GM12878 (cell line): ENCODE measurements at regions not wholly inside any gene's neighbourhood (a gene's known extent, or its start where the extent isn't known, plus 50 kb on each side); places are given as distances from the start of the nearest gene placed in this dataset.

Experiments used
- ATAC-seq: fragments of 200-7000 bp; cut with Tn5 transposase; 3 replicates; pipeline ENCODE4 v1.9.1; 2020; ENCODE audit warnings: mild to moderate bottlenecking, moderate library complexity
- BruUV-seq: library from RNA; stranded (reverse); fragments of 400-500 nt; replicated peaks from 2 replicates; lab custom pipeline; 2021; lab: Mats Ljungman, UMichigan
- CTCF ChIA-PET: fragments of 300-600 bp; sonication (Branson Sonifier 250); formaldehyde crosslinking; extraction: SDS; loops from one replicate; lab custom pipeline; 2021; ENCODE audit warnings: inconsistent platforms; lab: Yijun Ruan, JAX
- POLR2A ChIA-PET: fragments of 350-600 bp; formaldehyde crosslinking; extraction: SDS; loops from one replicate; lab custom pipeline; 2021; ENCODE audit warnings: inconsistent platforms; lab: Charles Lee
- RAD21 ChIA-PET: fragments of 300-600 bp; sonication (Branson Sonifier 250); formaldehyde crosslinking; loops from one replicate; lab custom pipeline; 2023; ENCODE audit warnings: antibody characterized with exemption; ENCODE audit not compliant: unreplicated experiment; lab: Charles Lee
- SMC1A ChIA-PET: fragments of 300-600 bp; sonication (Branson Sonifier 250); formaldehyde crosslinking; loops from one replicate; lab custom pipeline; 2023; ENCODE audit not compliant: unreplicated experiment, uncharacterized antibody; lab: Charles Lee
- DNase-seq: peaks from one replicate; pipeline ENCODE4 v3.0.0-alpha.2; 2011; ENCODE audit warnings: low read depth, low spot score
- FAIRE-seq: peaks from 3 replicates; lab custom pipeline; 2011; peaks lifted over from hg19 to GRCh38; lab: Jason Lieb, UNC
- H2AFZ ChIP-seq: 2 replicates; pipeline ENCODE4 v1.6.0; 2011; ENCODE audit warnings: low read depth, low read length, control low read depth; ENCODE audit not compliant: control insufficient read depth
- H3K27ac ChIP-seq: 2 replicates; pipeline ENCODE4 v1.5.1; 2011; ENCODE audit warnings: control low read depth; ENCODE audit not compliant: control insufficient read depth, insufficient read depth
- H3K27me3 ChIP-seq, 2 experiments: replicated peaks in 1 of 2; 2 replicates each; pipeline versions ENCODE4 v1.6.0 to v1.6.1; 2011; ENCODE audit warnings: low read length in 1 of 2; ENCODE audit not compliant: control insufficient read depth in 2 of 2, insufficient read depth in 2 of 2
- H3K36me3 ChIP-seq, 2 experiments: 2 replicates each; pipeline ENCODE4 v1.5.1; 2011; ENCODE audit warnings: low read length in 1 of 2; ENCODE audit not compliant: control insufficient read depth in 2 of 2, insufficient read depth in 2 of 2
- H3K4me1 ChIP-seq: 2 replicates; pipeline ENCODE4 v1.6.1; 2011; ENCODE audit warnings: mild to moderate bottlenecking, low read length, moderate library complexity, mixed read lengths; ENCODE audit not compliant: control insufficient read depth, insufficient read depth
- H3K4me2 ChIP-seq: 2 replicates; pipeline ENCODE4 v1.6.0; 2011; ENCODE audit warnings: control low read depth; ENCODE audit not compliant: control insufficient read depth, insufficient read depth
- H3K4me3 ChIP-seq: fragments of 200-600 bp; sonication (generic); 2 replicates; pipeline ENCODE4 v1.5.1; 2016
- H3K79me2 ChIP-seq: 2 replicates; pipeline ENCODE4 v1.6.0; 2011; ENCODE audit warnings: low read length; ENCODE audit not compliant: control insufficient read depth, insufficient read depth
- H3K9ac ChIP-seq: 2 replicates; pipeline ENCODE4 v1.8.0; 2011; ENCODE audit warnings: low read length, control low read depth, mixed read lengths; ENCODE audit not compliant: control insufficient read depth, insufficient read depth
- H3K9me3 ChIP-seq: replicated peaks from 3 replicates; pipeline ENCODE4 v1.5.1; 2011; ENCODE audit warnings: mild to moderate bottlenecking, low read length; ENCODE audit not compliant: control insufficient read depth, insufficient read depth
- H4K20me1 ChIP-seq: 2 replicates; pipeline ENCODE4 v1.6.0; 2011; ENCODE audit not compliant: control insufficient read depth, insufficient read depth
- CHD2 ChIP-seq: IDR thresholded peaks from 2 replicates; pipeline ENCODE4 v1.6.1; 2011; ENCODE audit warnings: low read depth, low read length, improper control_type of control experiment, borderline replicate concordance
- EED ChIP-seq: sonication (generic); IDR thresholded peaks from 2 replicates; pipeline ENCODE4 v1.6.1; 2016; ENCODE audit warnings: antibody characterized with exemption, low read depth
- IKZF1 ChIP-seq: fragments of 450-650 bp; conservative IDR thresholded peaks from 2 replicates; pipeline ENCODE4 v1.6.1; 2017; ENCODE audit warnings: antibody characterized with exemption, mild to moderate bottlenecking
- KLF5 ChIP-seq: fragments of 450-650 bp; IDR thresholded peaks from 2 replicates; pipeline ENCODE4 v1.6.1; 2014; ENCODE audit warnings: mild to moderate bottlenecking; ENCODE audit not compliant: partially characterized antibody
- MEF2A ChIP-seq: IDR thresholded peaks from 2 replicates; pipeline ENCODE4 v1.6.1; 2011; ENCODE audit warnings: low read depth, mild to moderate bottlenecking, low read length, moderate library complexity; ENCODE audit not compliant: insufficient read depth
- NBN ChIP-seq: fragments of 450-650 bp; IDR thresholded peaks from 2 replicates; pipeline ENCODE4 v1.6.1; 2016
- NFIC ChIP-seq: IDR thresholded peaks from 2 replicates; pipeline ENCODE4 v1.6.1; 2012; ENCODE audit warnings: low read depth, mild to moderate bottlenecking, inconsistent platforms, low read length, moderate library complexity
- NRF1 ChIP-seq: conservative IDR thresholded peaks from 2 replicates; pipeline ENCODE4 v1.6.1; 2011; ENCODE audit warnings: mild to moderate bottlenecking, low read depth, low read length, improper control_type of control experiment
- SP1 ChIP-seq: IDR thresholded peaks from one replicate; pipeline ENCODE4 v1.6.1; 2011; ENCODE audit warnings: low read depth, low read length
- WGBS: methylation state at CpG from one replicate; pipeline ENCODE4 v1.1.6; 2016; ENCODE audit warnings: low lambda C conversion rate; ENCODE audit not compliant: insufficient replicate concordance, insufficient coverage; ENCODE audit errors: missing lambda C conversion rate; 5-methylcytosine and 5-hydroxymethylcytosine counted together
- in situ Hi-C: fragments of 300-500 bp; cut with MboI; formaldehyde crosslinking; loops from 9 replicates; pipeline ENCODE4 v1.14.3; 2018; ENCODE audit warnings: mixed read lengths
- intact Hi-C: fragments of 100-400 bp; cut with micrococcal nuclease; formaldehyde crosslinking; loops from one replicate; pipeline ENCODE4 v1.14.2; 2022; ENCODE audit not compliant: unreplicated experiment

DNA sequence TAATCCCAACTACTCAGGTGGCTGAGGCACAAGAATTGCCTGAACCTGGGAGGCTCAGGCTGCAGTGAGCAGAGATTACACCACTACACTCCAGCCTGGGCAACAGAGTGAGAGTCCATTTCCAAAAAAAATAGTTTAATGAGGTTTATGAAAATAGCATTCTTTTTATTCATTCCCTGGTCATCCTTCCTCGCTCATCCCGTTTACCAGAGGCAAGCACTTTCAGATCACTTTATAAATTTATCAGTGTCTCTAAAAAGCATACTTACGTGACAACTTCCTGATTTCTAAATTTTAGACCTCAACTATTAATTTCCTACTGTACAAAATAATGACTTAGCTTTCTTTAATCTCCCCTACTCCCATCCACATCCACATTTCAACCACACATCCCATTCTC is 864.8 kb downstream of the EPHA4 start (continued):
- TF ChIP-seq CHD2, result no peak
- TF ChIP-seq, all 136 proteins: peak for 0

DNA sequence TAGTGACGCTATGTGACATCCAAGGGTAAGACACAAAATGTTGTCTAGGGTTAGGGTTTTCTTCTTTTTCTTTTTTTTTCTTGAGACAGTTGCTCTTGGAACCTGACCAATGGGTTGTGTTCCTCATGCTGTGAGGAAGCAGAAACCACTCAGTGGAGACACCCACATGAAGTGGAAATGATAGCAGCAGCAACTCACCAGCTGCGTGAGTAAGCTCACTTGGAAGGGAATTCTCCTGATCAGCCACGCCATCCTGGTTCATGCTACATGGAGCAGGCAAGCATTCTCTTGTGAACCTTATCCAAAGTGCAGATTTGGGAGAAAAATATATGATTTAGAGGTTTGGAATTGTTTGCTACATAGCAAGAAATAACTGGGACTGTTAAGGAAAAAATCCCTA is 863.7 kb downstream of the EPHA4 start:
- Histone ChIP-seq H3K9me3 (no peaks in the 10 kb centered on the region), H2AFZ (no peak overlapping the region), H3K4me2 (no peak overlapping the region), H3K4me3 (no peak overlapping the region), H3K27me3 (no peaks in the 10 kb centered on the region), H3K4me1 (no peaks in the 10 kb centered on the region), H3K79me2 (no peaks in the 10 kb centered on the region), H3K9ac (no peak overlapping the region), H3K27ac (no peak overlapping the region), H4K20me1 (no peaks in the 10 kb centered on the region), H3K36me3 (no peaks in the 10 kb centered on the region)
- in situ Hi-C loops (no loop called here), intact Hi-C loops (no loop called here)
- RAD21 ChIA-PET, result no interaction called here
- SMC1A ChIA-PET, result interaction anchor here (1.0 kb wide), 1 partner anchor 47 kb away, joined by 3 read pairs; no protein-coding TSS in a partner anchor
- CTCF ChIA-PET, result no interaction called here
- 5% methylated on average over 3 of the region's 3 CpGs for WGBS
- POLR2A ChIA-PET, result no interaction called here
- no TSS peak for BruUV-seq
- TF ChIP-seq NFIC, result no peak
- ATAC-seq (no peak), FAIRE-seq (peak; percentile 38), DNase-seq (no peak)

DNA sequence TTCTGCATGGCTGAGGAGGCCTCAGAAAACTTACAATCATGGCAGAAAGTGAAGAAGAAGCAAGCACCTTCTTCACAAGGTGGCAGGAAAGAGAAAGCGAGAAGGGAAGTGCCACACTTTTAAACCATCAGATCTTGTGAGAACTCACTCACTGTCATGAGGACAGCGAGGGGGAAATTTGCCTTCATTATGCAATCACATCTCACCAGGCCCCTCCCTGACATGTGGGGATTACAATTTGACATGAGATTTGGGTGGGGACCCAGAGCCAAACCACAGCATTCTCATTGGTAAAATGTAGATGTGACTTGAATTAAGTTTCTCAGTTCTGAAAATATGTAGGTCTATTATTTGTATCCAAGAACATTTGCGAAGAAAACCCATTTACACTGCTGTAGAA is 854.8 kb downstream of the EPHA4 start:
- ATAC-seq (no peak), DNase-seq (no peak), FAIRE-seq (no peak)
- H3K4me1 ChIP-seq, result no peaks in the 10 kb centered on the region
- TF ChIP-seq IKZF1 (no peak), KLF5 (no peak), MEF2A (no peak), NBN (no peak), SP1 (no peak), EED (no peak), NRF1 (no peak)
- no peak overlapping the region for H3K4me3 ChIP-seq
- H3K79me2 ChIP-seq, result no peaks in the 10 kb centered on the region
- 3% methylated on average over 3 of the region's 3 CpGs for WGBS
- no peaks in the 10 kb centered on the region for H3K36me3 ChIP-seq
- H4K20me1 ChIP-seq, result no peaks in the 10 kb centered on the region
- CTCF ChIA-PET, result no interaction called here
- no TSS peak for BruUV-seq
- H3K9me3 ChIP-seq, result no peaks in the 10 kb centered on the region; the same call in 2 of the 3 replicates
- H3K27me3 ChIP-seq, result no peaks in the 10 kb centered on the region
- no peak overlapping the region for H3K27ac ChIP-seq
- RAD21 ChIA-PET, result no interaction called here
- no peak overlapping the region for H3K9ac ChIP-seq
- H2AFZ ChIP-seq, result no peak overlapping the region
- SMC1A ChIA-PET, result interaction anchor here (0.6 kb wide), 1 partner anchor 1655 kb away, joined by 4 read pairs; no protein-coding TSS in a partner anchor
- no peak overlapping the region for H3K4me2 ChIP-seq
- intact Hi-C loops (no loop called here), in situ Hi-C loops (no loop called here)
- POLR2A ChIA-PET, result no interaction called here
